ENCODE measurements at regions not wholly inside any gene's neighbourhood (a gene's known extent, or its start where the extent isn't known, plus 50 kb on each side); places are given as distances from the start of the nearest gene placed in this dataset.

GRCh38 chrX:9301836-9302235 is 163.0 kb upstream of the TBL1X start:
- H3K36me3 ChIP-seq (ENCODE audit: insufficient read depth): no peaks in the 10 kb centered on the region
- no peaks in the 10 kb centered on the region for H3F3A ChIP-seq (replicated peaks; ENCODE audit: low read depth)
- H3K79me2 ChIP-seq (replicated peaks; ENCODE audit: insufficient read depth): no peaks in the 10 kb centered on the region
- H3K27me3 ChIP-seq (ENCODE audit: insufficient read depth): no peaks in the 10 kb centered on the region
- Mint-ChIP-seq H3K9me3 (peaks cover 4% of the 10 kb centered on the region; the same call in 1 of the 3 replicates), H3K27me3 (ENCODE audit: insufficient read depth, low read depth, poor library complexity) (no peaks in the 10 kb centered on the region), H3K4me3 (no peak overlapping the region), H3K4me1 (no peaks in the 10 kb centered on the region), H3K27ac (no peak overlapping the region), H3K36me3 (ENCODE audit: low read depth) (peaks cover 3% of the 10 kb centered on the region; the same call in 1 of the 3 replicates)
- H3K27ac ChIP-seq (ENCODE audit: low read depth): no peak overlapping the region
- ATAC-seq: no peak
- H3K9me2 ChIP-seq (ENCODE audit: insufficient read depth): no peaks in the 10 kb centered on the region
- no peak overlapping the region for H3K4me2 ChIP-seq
- no peaks in the 10 kb centered on the region for H4K20me1 ChIP-seq (replicated peaks; ENCODE audit: insufficient read depth)
- H2AFZ ChIP-seq: no peak overlapping the region
- no peak for TF ChIP-seq STAT1 (IDR thresholded peaks at IDR 0.05; ENCODE audit: unreplicated experiment)
- no peak for TF ChIP-seq ETS1 (IDR thresholded peaks at IDR 0.05)
- no peak for TF ChIP-seq EZH2 (IDR thresholded peaks at IDR 0.05; ENCODE audit: low read depth, unreplicated experiment)
- TF ChIP-seq ZNF462 (CRISPR knock-in tag; IDR thresholded peaks at IDR 0.05): no peak
- no peak for TF ChIP-seq ZNF331 (CRISPR knock-in tag; IDR thresholded peaks at IDR 0.05; ENCODE audit: low read depth)
- TF ChIP-seq, protein P1, sequence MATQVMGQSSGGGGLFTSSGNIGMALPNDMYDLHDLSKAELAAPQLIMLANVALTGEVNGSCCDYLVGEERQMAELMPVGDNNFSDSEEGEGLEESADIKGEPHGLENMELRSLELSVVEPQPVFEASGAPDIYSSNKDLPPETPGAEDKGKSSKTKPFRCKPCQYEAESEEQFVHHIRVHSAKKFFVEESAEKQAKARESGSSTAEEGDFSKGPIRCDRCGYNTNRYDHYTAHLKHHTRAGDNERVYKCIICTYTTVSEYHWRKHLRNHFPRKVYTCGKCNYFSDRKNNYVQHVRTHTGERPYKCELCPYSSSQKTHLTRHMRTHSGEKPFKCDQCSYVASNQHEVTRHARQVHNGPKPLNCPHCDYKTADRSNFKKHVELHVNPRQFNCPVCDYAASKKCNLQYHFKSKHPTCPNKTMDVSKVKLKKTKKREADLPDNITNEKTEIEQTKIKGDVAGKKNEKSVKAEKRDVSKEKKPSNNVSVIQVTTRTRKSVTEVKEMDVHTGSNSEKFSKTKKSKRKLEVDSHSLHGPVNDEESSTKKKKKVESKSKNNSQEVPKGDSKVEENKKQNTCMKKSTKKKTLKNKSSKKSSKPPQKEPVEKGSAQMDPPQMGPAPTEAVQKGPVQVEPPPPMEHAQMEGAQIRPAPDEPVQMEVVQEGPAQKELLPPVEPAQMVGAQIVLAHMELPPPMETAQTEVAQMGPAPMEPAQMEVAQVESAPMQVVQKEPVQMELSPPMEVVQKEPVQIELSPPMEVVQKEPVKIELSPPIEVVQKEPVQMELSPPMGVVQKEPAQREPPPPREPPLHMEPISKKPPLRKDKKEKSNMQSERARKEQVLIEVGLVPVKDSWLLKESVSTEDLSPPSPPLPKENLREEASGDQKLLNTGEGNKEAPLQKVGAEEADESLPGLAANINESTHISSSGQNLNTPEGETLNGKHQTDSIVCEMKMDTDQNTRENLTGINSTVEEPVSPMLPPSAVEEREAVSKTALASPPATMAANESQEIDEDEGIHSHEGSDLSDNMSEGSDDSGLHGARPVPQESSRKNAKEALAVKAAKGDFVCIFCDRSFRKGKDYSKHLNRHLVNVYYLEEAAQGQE (IDR thresholded peaks at IDR 0.05; ENCODE audit: unreplicated experiment): no peak
- no peak for TF ChIP-seq CTCF (conservative IDR thresholded peaks at IDR 0.05; ENCODE audit: low read depth in 2 of 2)
- TF ChIP-seq JUNB (IDR thresholded peaks at IDR 0.05; ENCODE audit: unreplicated experiment): no peak
- TF ChIP-seq ZNF114 (CRISPR knock-in tag; IDR thresholded peaks at IDR 0.05): no peak
- no peak for TF ChIP-seq NANOG (IDR thresholded peaks at IDR 0.05; ENCODE audit: borderline replicate concordance)
- no peak for TF ChIP-seq EZH2phosphoT487 (IDR thresholded peaks at IDR 0.05; ENCODE audit: unreplicated experiment)
- no peak for TF ChIP-seq POLR2AphosphoS5 (IDR thresholded peaks at IDR 0.05; ENCODE audit: low read depth)
- TF ChIP-seq CREB1 (CRISPR knock-in tag; IDR thresholded peaks at IDR 0.05; ENCODE audit: low read depth): no peak
- DNase-seq (ENCODE audit: low spot score): no peak
- no peaks in the 10 kb centered on the region for H3K4me1 ChIP-seq (ENCODE audit: insufficient read depth)
- H3K4me3 ChIP-seq: no peak overlapping the region

Data from GM23338 (cell line).